ENCODE measurements at regions not wholly inside any gene's neighbourhood (a gene's known extent, or its start where the extent isn't known, plus 50 kb on each side); places are given as distances from the start of the nearest gene placed in this dataset.

DNA sequence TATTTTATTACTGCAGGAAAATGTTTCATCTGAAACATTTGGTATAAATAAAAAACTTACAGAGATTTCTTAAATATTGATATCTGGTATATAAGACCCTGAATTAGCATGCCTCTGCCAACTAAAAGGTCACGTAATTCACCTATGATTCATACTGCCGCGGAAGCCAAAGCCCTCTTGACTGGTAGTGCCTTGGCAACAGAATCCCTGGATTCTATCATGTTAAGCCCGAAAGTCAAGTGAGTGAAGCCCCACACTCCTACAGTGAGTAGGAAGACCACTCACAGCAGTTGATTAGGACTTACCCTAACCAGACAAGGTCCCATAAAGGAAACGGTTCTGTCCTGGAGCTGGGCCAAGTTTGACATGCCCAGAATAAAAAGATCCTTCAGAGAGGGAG, 175.6 kb upstream of the NREP start:
- TF ChIP-seq, protein P1, sequence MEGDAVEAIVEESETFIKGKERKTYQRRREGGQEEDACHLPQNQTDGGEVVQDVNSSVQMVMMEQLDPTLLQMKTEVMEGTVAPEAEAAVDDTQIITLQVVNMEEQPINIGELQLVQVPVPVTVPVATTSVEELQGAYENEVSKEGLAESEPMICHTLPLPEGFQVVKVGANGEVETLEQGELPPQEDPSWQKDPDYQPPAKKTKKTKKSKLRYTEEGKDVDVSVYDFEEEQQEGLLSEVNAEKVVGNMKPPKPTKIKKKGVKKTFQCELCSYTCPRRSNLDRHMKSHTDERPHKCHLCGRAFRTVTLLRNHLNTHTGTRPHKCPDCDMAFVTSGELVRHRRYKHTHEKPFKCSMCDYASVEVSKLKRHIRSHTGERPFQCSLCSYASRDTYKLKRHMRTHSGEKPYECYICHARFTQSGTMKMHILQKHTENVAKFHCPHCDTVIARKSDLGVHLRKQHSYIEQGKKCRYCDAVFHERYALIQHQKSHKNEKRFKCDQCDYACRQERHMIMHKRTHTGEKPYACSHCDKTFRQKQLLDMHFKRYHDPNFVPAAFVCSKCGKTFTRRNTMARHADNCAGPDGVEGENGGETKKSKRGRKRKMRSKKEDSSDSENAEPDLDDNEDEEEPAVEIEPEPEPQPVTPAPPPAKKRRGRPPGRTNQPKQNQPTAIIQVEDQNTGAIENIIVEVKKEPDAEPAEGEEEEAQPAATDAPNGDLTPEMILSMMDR (IDR thresholded peaks at IDR 0.05), result no peak
- no peak for TF ChIP-seq POLR2A (IDR thresholded peaks at IDR 0.05)

All from esophagus squamous epithelium (tissue), 4 donors.